Stomach (tissue), 4 donors: ENCODE measurements at regions not wholly inside any gene's neighbourhood (a gene's known extent, or its start where the extent isn't known, plus 50 kb on each side); places are given as distances from the start of the nearest gene placed in this dataset.

Experiments
- CTCF ChIP-seq, 7 experiments: fragments of 450-650 bp in 4 of 7; fragments of 200-600 bp in 3 of 7; sonication (generic) in 3 of 7; IDR thresholded peaks; one replicate each; pipeline ENCODE4 v1.5.1; 2016 to 2019; ENCODE audit warnings: antibody characterized with exemption in 7 of 7, control low read depth in 2 of 7, mild to moderate bottlenecking in 1 of 7
- POLR2A ChIP-seq, 4 donors: fragments of 450-650 bp; IDR thresholded peaks; one replicate each; pipeline ENCODE4 v1.6.1; 2016; ENCODE audit warnings: antibody characterized with exemption in 4 of 4, control low read depth in 2 of 4, mild to moderate bottlenecking in 1 of 4, moderate library complexity in 1 of 4

GRCh38 chr3:148078658-148079057 is 619.0 kb upstream of the AGTR1 start:
- TF ChIP-seq CTCF (IDR thresholded peaks at IDR 0.05) (no peak), POLR2A (IDR thresholded peaks at IDR 0.05) (no peak)
